ENCODE measurements at regions not wholly inside any gene's neighbourhood (a gene's known extent, or its start where the extent isn't known, plus 50 kb on each side); places are given as distances from the start of the nearest gene placed in this dataset.

GRCh38 chr3:25084016-25084415 is 344.0 kb upstream of the RARB start:
- Histone ChIP-seq H3K9me3 (replicated peaks; ENCODE audit: insufficient read depth, low read length) (no peaks in the 10 kb centered on the region), H3K9ac (ENCODE audit: low read length) (no peak overlapping the region), H4K20me1 (ENCODE audit: insufficient read depth, low read length) (no peaks in the 10 kb centered on the region), H3K36me3 (replicated peaks; ENCODE audit: insufficient read depth, low read length) (no peaks in the 10 kb centered on the region), H2AFZ (ENCODE audit: low read length) (no peak overlapping the region), H3K27ac (ENCODE audit: low read length) (no peak overlapping the region), H3K4me3 (ENCODE audit: low read length) (no peak overlapping the region), H3K9me2 (replicated peaks; ENCODE audit: insufficient read depth, low read length) (no peaks in the 10 kb centered on the region), H3F3A (ENCODE audit: insufficient read depth, low read length) (no peaks in the 10 kb centered on the region), H3K4me1 (ENCODE audit: low read length) (no peaks in the 10 kb centered on the region), H3K4me2 (ENCODE audit: low read depth, low read length) (no peak overlapping the region), H3K27me3 (replicated peaks; ENCODE audit: insufficient read depth, low read length) (no peaks in the 10 kb centered on the region), H3K79me2 (ENCODE audit: low read length) (no peaks in the 10 kb centered on the region)
- no peak for TF ChIP-seq CTCF (IDR thresholded peaks at IDR 0.05; ENCODE audit: low read length)
- TF ChIP-seq EZH2phosphoT487 (IDR thresholded peaks at IDR 0.05; ENCODE audit: low read length) = no peak
- TF ChIP-seq EZH2 (optimal IDR thresholded peaks at IDR 0.05; ENCODE audit: low read depth, low read length) = no peak
- no peak for DNase-seq

GRCh38 chr3:25086721-25087120 is 341.3 kb upstream of the RARB start:
- TF ChIP-seq CTCF (IDR thresholded peaks at IDR 0.05; ENCODE audit: low read length) = no peak
- TF ChIP-seq EZH2phosphoT487 (IDR thresholded peaks at IDR 0.05; ENCODE audit: low read length) = no peak
- no peak for TF ChIP-seq EZH2 (optimal IDR thresholded peaks at IDR 0.05; ENCODE audit: low read depth, low read length)
- Histone ChIP-seq H3K4me2 (ENCODE audit: low read depth, low read length) (no peak overlapping the region), H3K36me3 (replicated peaks; ENCODE audit: insufficient read depth, low read length) (no peaks in the 10 kb centered on the region), H3K9me2 (replicated peaks; ENCODE audit: insufficient read depth, low read length) (no peaks in the 10 kb centered on the region), H3K27ac (ENCODE audit: low read length) (no peak overlapping the region), H3F3A (ENCODE audit: insufficient read depth, low read length) (no peaks in the 10 kb centered on the region), H3K9me3 (replicated peaks; ENCODE audit: insufficient read depth, low read length) (no peaks in the 10 kb centered on the region), H3K4me1 (ENCODE audit: low read length) (no peaks in the 10 kb centered on the region), H3K9ac (ENCODE audit: low read length) (no peak overlapping the region), H3K4me3 (ENCODE audit: low read length) (no peak overlapping the region), H2AFZ (ENCODE audit: low read length) (no peak overlapping the region), H3K79me2 (ENCODE audit: low read length) (no peaks in the 10 kb centered on the region), H4K20me1 (ENCODE audit: insufficient read depth, low read length) (no peaks in the 10 kb centered on the region), H3K27me3 (replicated peaks; ENCODE audit: insufficient read depth, low read length) (no peaks in the 10 kb centered on the region)
- DNase-seq = no peak

GRCh38 chr3:25088284-25088683 is 339.8 kb upstream of the RARB start:
- H3F3A ChIP-seq (ENCODE audit: insufficient read depth, low read length) = no peaks in the 10 kb centered on the region
- no peaks in the 10 kb centered on the region for H4K20me1 ChIP-seq (ENCODE audit: insufficient read depth, low read length)
- no peaks in the 10 kb centered on the region for H3K4me1 ChIP-seq (ENCODE audit: low read length)
- H3K27me3 ChIP-seq (replicated peaks; ENCODE audit: insufficient read depth, low read length) = no peaks in the 10 kb centered on the region
- DNase-seq = no peak
- H3K36me3 ChIP-seq (replicated peaks; ENCODE audit: insufficient read depth, low read length) = no peaks in the 10 kb centered on the region
- H2AFZ ChIP-seq (ENCODE audit: low read length) = no peak overlapping the region
- H3K9ac ChIP-seq (ENCODE audit: low read length) = no peak overlapping the region
- no peaks in the 10 kb centered on the region for H3K79me2 ChIP-seq (ENCODE audit: low read length)
- H3K4me3 ChIP-seq (ENCODE audit: low read length) = no peak overlapping the region
- no peaks in the 10 kb centered on the region for H3K9me3 ChIP-seq (replicated peaks; ENCODE audit: insufficient read depth, low read length)
- H3K4me2 ChIP-seq (ENCODE audit: low read depth, low read length) = no peak overlapping the region
- H3K9me2 ChIP-seq (replicated peaks; ENCODE audit: insufficient read depth, low read length) = no peaks in the 10 kb centered on the region
- no peak for TF ChIP-seq CTCF (IDR thresholded peaks at IDR 0.05; ENCODE audit: low read length)
- no peak for TF ChIP-seq EZH2 (optimal IDR thresholded peaks at IDR 0.05; ENCODE audit: low read depth, low read length)
- no peak for TF ChIP-seq EZH2phosphoT487 (IDR thresholded peaks at IDR 0.05; ENCODE audit: low read length)
- no peak overlapping the region for H3K27ac ChIP-seq (ENCODE audit: low read length)
